NCI-H1436 treated with DMSO at 0.1 percent for 48 hours (cell line): ENCODE measurements at regions not wholly inside any gene's neighbourhood (a gene's known extent, or its start where the extent isn't known, plus 50 kb on each side); places are given as distances from the start of the nearest gene placed in this dataset.

Source experiments
- DNase-seq: peaks from one replicate; lab custom pipeline; 2025; lab: John Stamatoyannopoulos, UW

- peak; percentile 71 for DNase-seq
Observed at GRCh38 chr12:41932470-41932991, 212.1 kb downstream of the GXYLT1 start.

GRCh38 chr12:41930866-41931437 lies 213.7 kb downstream of the GXYLT1 start:
- no peak for DNase-seq

GRCh38 chr12:41924111-41924510 lies 220.6 kb downstream of the GXYLT1 start:
- no peak for DNase-seq

- no peak for DNase-seq
Observed at GRCh38 chr12:41923351-41923750, 221.3 kb downstream of the GXYLT1 start.

- DNase-seq: peak; percentile 60
Observed at GRCh38 chr12:41920355-41920754, 224.3 kb downstream of the GXYLT1 start.

- peak; percentile 82 for DNase-seq
Observed at GRCh38 chr12:41919526-41920261, 225.0 kb downstream of the GXYLT1 start.

- DNase-seq: no peak
Observed at GRCh38 chr12:41919048-41919447, 225.6 kb downstream of the GXYLT1 start.

GRCh38 chr12:41917938-41918341 lies 226.7 kb downstream of the GXYLT1 start:
- no peak for DNase-seq

GRCh38 chr12:41917181-41917580 lies 227.5 kb downstream of the GXYLT1 start:
- no peak for DNase-seq

GRCh38 chr12:41910578-41911320 lies 233.9 kb downstream of the GXYLT1 start:
- no peak for DNase-seq

- DNase-seq: no peak
Observed at GRCh38 chr12:41908206-41908605, 236.5 kb downstream of the GXYLT1 start.

- DNase-seq: no peak
Observed at GRCh38 chr12:41907550-41907949, 237.1 kb downstream of the GXYLT1 start.

GRCh38 chr12:41907021-41907420 lies 237.7 kb downstream of the GXYLT1 start:
- DNase-seq: no peak

GRCh38 chr12:41905759-41906297 lies 238.8 kb downstream of the GXYLT1 start:
- DNase-seq: no peak

- no peak for DNase-seq
Observed at GRCh38 chr12:41905073-41905758, 239.5 kb downstream of the GXYLT1 start.

- DNase-seq: no peak
Observed at GRCh38 chr12:41904041-41904440, 240.6 kb downstream of the GXYLT1 start.

GRCh38 chr12:41903014-41903708 lies 241.5 kb downstream of the GXYLT1 start:
- DNase-seq: no peak

- no peak for DNase-seq
Observed at GRCh38 chr12:41899577-41899976, 245.1 kb downstream of the GXYLT1 start.

GRCh38 chr12:41897593-41897992 lies 247.1 kb downstream of the GXYLT1 start:
- DNase-seq: no peak

- DNase-seq: no peak
Observed at GRCh38 chr12:41893491-41893890, 251.2 kb downstream of the GXYLT1 start.

- DNase-seq: no peak
Observed at GRCh38 chr12:41892302-41892701, 252.4 kb downstream of the GXYLT1 start.
